22Rv1 (cell line): ENCODE measurements at regions not wholly inside any gene's neighbourhood (a gene's known extent, or its start where the extent isn't known, plus 50 kb on each side); places are given as distances from the start of the nearest gene placed in this dataset.
"Not testable (repeated sequence)": the region's sequence is repeated elsewhere in the genome, so short reads cannot be mapped to it uniquely, and the experiment has no call there.

Source experiments
- ZFX ChIP-seq: fragments of 450-650 bp; IDR thresholded peaks from 2 replicates; pipeline ENCODE4 v1.6.1; 2017; ENCODE audit warnings: antibody characterized with exemption, borderline replicate concordance
- TF ChIP-seq, protein P1 (sequence below): fragments of 450-650 bp; IDR thresholded peaks from 2 replicates; pipeline ENCODE4 v1.5.1; 2017; ENCODE audit warnings: mild to moderate bottlenecking

DNA sequence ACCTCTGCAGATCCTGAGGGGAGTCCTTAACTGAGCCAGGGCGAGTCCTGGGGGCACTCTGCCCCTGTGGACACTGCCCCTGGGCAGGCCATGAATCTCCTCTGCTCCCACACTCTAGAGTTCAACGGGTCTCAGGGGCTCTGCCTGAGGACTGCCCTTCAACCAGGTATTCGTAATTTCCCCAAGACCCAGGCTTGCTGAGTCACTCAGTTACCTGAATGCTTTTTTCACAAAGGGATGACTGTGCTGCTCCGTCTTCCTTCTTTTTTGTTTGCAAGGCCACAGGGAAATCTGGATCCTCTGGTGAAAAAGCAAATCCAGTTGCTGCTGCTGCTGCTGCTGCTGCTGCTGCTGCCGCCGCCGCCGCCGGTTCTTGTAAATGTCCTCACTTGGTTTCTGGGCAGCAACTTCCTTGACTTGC, 157.2 kb upstream of the FAM20C start:
- TF ChIP-seq, protein P1, sequence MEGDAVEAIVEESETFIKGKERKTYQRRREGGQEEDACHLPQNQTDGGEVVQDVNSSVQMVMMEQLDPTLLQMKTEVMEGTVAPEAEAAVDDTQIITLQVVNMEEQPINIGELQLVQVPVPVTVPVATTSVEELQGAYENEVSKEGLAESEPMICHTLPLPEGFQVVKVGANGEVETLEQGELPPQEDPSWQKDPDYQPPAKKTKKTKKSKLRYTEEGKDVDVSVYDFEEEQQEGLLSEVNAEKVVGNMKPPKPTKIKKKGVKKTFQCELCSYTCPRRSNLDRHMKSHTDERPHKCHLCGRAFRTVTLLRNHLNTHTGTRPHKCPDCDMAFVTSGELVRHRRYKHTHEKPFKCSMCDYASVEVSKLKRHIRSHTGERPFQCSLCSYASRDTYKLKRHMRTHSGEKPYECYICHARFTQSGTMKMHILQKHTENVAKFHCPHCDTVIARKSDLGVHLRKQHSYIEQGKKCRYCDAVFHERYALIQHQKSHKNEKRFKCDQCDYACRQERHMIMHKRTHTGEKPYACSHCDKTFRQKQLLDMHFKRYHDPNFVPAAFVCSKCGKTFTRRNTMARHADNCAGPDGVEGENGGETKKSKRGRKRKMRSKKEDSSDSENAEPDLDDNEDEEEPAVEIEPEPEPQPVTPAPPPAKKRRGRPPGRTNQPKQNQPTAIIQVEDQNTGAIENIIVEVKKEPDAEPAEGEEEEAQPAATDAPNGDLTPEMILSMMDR = not testable (repeated sequence)
- not testable (repeated sequence) for TF ChIP-seq ZFX
